DND-41 (cell line): ENCODE measurements at regions not wholly inside any gene's neighbourhood (a gene's known extent, or its start where the extent isn't known, plus 50 kb on each side); places are given as distances from the start of the nearest gene placed in this dataset.

Experiments used
- ATAC-seq: fragments of 200-7000 bp; cut with Tn5 transposase; 3 replicates; pipeline ENCODE4 v1.9.1; 2021; ENCODE audit warnings: low read depth; ENCODE audit not compliant: insufficient read depth
- DNase-seq: peaks from one replicate; pipeline ENCODE4 v3.0.0-alpha.2; 2020
- H2AFZ ChIP-seq: 2 replicates; pipeline ENCODE4 v1.6.0; 2012; ENCODE audit warnings: low read depth, low read length
- H3K27ac ChIP-seq: 2 replicates; pipeline ENCODE4 v1.5.1; 2012; ENCODE audit warnings: low read length, inconsistent platforms
- H3K27me3 ChIP-seq: fragments of 200-600 bp; sonication (generic); 2 replicates; pipeline ENCODE4 v1.6.0; 2012; ENCODE audit warnings: low read length, mild to moderate bottlenecking, inconsistent platforms; ENCODE audit not compliant: insufficient read depth, poor library complexity
- H3K36me3 ChIP-seq: 2 replicates; pipeline ENCODE4 v1.5.1; 2012; ENCODE audit warnings: low read length, inconsistent platforms; ENCODE audit not compliant: insufficient read depth
- H3K4me1 ChIP-seq: 2 replicates; pipeline ENCODE4 v1.5.1; 2012; ENCODE audit warnings: mild to moderate bottlenecking, low read length; ENCODE audit not compliant: insufficient read depth
- H3K4me2 ChIP-seq: 2 replicates; pipeline ENCODE4 v1.6.0; 2012; ENCODE audit warnings: mild to moderate bottlenecking, moderate library complexity, low read length, inconsistent platforms; ENCODE audit not compliant: insufficient read depth
- H3K4me3 ChIP-seq, 2 experiments: fragments of 200-600 bp in 1 of 2; shearing (Covaris generic) in 1 of 2; 2 replicates each; pipeline ENCODE4 v1.5.1; 2012 to 2016; ENCODE audit warnings: inconsistent platforms in 2 of 2, low read length in 2 of 2, mild to moderate bottlenecking in 2 of 2, low read depth in 1 of 2, moderate library complexity in 1 of 2
- H3K79me2 ChIP-seq: 2 replicates; pipeline ENCODE4 v1.6.0; 2012; ENCODE audit warnings: low read length, inconsistent platforms; ENCODE audit not compliant: insufficient read depth
- H3K9ac ChIP-seq: 2 replicates; pipeline ENCODE4 v1.6.0; 2012; ENCODE audit warnings: low read depth, mild to moderate bottlenecking, inconsistent platforms, low read length, moderate library complexity
- H3K9me3 ChIP-seq: 2 replicates; pipeline ENCODE4 v1.5.1; 2012; ENCODE audit warnings: low read length, moderate library complexity, mild to moderate bottlenecking, inconsistent platforms; ENCODE audit not compliant: insufficient read depth, severe bottlenecking
- H4K20me1 ChIP-seq: 2 replicates; pipeline ENCODE4 v1.6.0; 2012; ENCODE audit warnings: low read length; ENCODE audit not compliant: insufficient read depth
- EZH2 ChIP-seq: IDR thresholded peaks from 3 replicates; pipeline ENCODE4 v1.6.1; 2012; ENCODE audit warnings: borderline replicate concordance, low read depth, mild to moderate bottlenecking, moderate library complexity, low read length, inconsistent platforms; ENCODE audit not compliant: severe bottlenecking
- TF ChIP-seq, protein P1 (sequence below): IDR thresholded peaks from 2 replicates; pipeline ENCODE4 v1.5.1; 2012; ENCODE audit warnings: borderline replicate concordance, low read length, moderate library complexity, mild to moderate bottlenecking; ENCODE audit not compliant: poor library complexity, severe bottlenecking; ENCODE audit errors: extremely low read depth

DNA sequence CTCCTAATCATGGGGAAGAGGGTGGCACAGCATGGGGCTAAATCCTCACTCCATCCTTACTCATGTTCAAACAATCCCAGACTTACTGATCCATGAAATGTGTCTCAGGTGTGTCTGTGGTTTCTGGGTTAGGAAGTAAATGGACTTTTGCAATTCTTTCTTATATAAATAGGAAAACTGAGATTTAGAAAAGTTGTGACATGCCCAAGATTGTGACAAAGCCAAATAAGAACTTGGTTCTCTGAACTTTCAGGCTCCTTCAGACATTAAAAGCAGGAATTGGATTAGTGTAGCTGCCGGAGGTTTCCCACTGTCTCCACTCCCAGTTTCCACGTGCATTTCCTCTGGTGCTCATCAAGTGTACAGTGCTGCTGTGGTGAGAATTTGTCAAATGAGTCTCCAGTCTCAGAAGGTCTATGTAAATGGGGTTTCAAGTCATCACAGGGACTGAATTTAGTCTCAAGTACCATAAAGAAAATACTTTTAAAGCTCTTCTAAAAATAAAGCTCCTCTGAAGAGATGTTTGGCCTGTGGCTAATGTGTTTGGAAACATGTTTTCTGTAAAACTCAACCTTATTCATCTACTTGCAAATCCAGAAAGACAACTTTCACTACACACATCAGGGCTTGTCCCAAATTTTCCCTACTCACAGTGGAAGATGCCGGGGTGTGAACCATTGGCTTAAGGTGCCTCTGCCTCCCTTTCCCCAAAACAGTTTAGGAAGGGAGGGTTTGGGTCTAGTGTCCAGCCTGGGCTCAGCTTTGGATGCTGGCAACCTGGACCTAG is 115.2 kb downstream of the NGF start:
- no peak for DNase-seq
- Histone ChIP-seq H3K4me1 (no peaks in the 10 kb centered on the region), H3K9me3 (no peaks in the 10 kb centered on the region), H2AFZ (no peak overlapping the region), H3K4me2 (no peak overlapping the region), H3K27me3 (peaks cover 3% of the 10 kb centered on the region), H3K36me3 (no peaks in the 10 kb centered on the region), H4K20me1 (no peaks in the 10 kb centered on the region), H3K79me2 (no peaks in the 10 kb centered on the region), H3K4me3 (no peak overlapping the region), H3K27ac (no peak overlapping the region), H3K9ac (no peak overlapping the region)
- TF ChIP-seq, protein P1, sequence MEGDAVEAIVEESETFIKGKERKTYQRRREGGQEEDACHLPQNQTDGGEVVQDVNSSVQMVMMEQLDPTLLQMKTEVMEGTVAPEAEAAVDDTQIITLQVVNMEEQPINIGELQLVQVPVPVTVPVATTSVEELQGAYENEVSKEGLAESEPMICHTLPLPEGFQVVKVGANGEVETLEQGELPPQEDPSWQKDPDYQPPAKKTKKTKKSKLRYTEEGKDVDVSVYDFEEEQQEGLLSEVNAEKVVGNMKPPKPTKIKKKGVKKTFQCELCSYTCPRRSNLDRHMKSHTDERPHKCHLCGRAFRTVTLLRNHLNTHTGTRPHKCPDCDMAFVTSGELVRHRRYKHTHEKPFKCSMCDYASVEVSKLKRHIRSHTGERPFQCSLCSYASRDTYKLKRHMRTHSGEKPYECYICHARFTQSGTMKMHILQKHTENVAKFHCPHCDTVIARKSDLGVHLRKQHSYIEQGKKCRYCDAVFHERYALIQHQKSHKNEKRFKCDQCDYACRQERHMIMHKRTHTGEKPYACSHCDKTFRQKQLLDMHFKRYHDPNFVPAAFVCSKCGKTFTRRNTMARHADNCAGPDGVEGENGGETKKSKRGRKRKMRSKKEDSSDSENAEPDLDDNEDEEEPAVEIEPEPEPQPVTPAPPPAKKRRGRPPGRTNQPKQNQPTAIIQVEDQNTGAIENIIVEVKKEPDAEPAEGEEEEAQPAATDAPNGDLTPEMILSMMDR = no peak
- no peak for TF ChIP-seq EZH2
- ATAC-seq = no peak

DNA sequence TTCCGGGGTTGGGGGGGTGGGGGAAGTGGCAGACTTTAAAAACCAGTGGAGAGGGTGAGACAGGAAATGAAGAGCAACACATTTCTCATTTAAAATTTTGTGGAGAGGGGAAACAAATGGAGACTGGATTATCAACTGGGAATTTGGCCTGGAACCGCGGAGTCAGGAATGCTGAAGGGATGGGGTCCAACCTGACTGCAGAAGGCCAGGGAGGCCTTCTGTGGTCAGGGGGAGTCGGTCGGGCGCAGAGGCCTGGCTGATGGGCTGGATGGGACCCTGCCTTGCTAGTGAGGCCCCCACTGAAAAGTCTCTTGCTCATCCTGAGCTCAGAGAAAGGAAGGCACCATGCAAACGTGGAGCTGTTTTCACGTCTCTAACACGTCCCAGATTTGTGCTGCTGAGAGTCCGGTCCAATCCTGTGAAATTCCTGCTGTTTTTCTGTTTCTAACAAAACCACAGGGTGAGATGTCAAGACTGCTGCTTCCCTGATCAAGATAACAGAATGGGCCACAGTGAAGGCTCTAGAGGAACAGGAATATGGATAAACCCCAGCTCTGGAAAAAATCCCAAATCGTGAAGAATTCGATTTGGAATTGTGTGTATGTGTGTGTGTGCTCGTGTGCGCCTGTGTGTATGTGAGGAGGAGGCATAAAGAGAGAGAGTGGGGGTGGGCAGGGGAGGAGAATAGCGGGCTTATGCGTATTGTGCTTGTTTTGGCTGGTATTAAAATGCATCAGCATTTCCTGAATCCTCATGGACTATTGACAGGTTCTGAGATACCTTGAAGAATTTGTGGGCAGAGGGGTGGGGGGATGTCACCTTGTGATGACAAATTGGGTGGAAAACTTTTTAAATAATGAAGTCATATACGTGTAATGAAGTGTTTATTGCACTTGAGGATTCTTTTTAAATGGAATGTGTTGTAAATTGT is 117.4 kb downstream of the NGF start:
- H3K27ac ChIP-seq = no peak overlapping the region
- no peaks in the 10 kb centered on the region for H3K4me1 ChIP-seq
- H2AFZ ChIP-seq = no peak overlapping the region
- no peaks in the 10 kb centered on the region for H3K36me3 ChIP-seq
- no peak for TF ChIP-seq EZH2
- TF ChIP-seq, protein P1 = no peak
- H3K4me2 ChIP-seq = no peak overlapping the region
- no peak for DNase-seq
- H4K20me1 ChIP-seq = no peaks in the 10 kb centered on the region
- ATAC-seq = no peak
- no peaks in the 10 kb centered on the region for H3K27me3 ChIP-seq
- H3K4me3 ChIP-seq = no peak overlapping the region
- H3K9me3 ChIP-seq = no peaks in the 10 kb centered on the region
- H3K9ac ChIP-seq = no peak overlapping the region
- H3K79me2 ChIP-seq = no peaks in the 10 kb centered on the region

DNA sequence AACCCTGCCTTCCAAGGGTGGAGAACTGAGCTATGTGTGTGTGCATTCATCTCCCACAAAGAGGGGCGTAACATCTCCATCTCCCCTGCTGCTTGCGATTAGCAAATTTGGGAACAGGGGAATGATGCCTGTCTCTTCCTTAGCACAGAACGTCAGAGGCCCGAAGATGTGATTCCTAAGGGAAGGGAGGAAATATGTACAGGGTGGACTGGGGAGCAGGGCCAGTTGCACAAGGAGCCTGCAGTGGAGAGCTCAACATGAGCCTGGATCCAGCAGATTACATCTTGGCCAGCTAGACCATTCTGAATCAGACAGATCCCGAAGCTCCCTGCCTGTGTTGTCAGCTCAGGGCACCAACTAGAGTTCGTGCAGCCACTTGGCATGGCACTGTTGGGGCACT is 118.1 kb downstream of the NGF start:
- no peak overlapping the region for H2AFZ ChIP-seq
- H4K20me1 ChIP-seq = no peaks in the 10 kb centered on the region
- DNase-seq = no peak
- no peaks in the 10 kb centered on the region for H3K9me3 ChIP-seq
- H3K27ac ChIP-seq = no peak overlapping the region
- H3K27me3 ChIP-seq = no peaks in the 10 kb centered on the region
- H3K4me2 ChIP-seq = no peak overlapping the region
- H3K36me3 ChIP-seq = no peaks in the 10 kb centered on the region
- no peaks in the 10 kb centered on the region for H3K79me2 ChIP-seq
- no peak for ATAC-seq
- TF ChIP-seq, protein P1 = no peak
- TF ChIP-seq EZH2 = no peak
- no peak overlapping the region for H3K9ac ChIP-seq
- no peaks in the 10 kb centered on the region for H3K4me1 ChIP-seq
- no peak overlapping the region for H3K4me3 ChIP-seq
